ENCODE measurements at regions not wholly inside any gene's neighbourhood (a gene's known extent, or its start where the extent isn't known, plus 50 kb on each side); places are given as distances from the start of the nearest gene placed in this dataset.

GRCh38 chr12:88693837-88694445 is 113.7 kb upstream of the KITLG start:
- no peaks in the 10 kb centered on the region for H3K36me3 ChIP-seq (ENCODE audit: control insufficient read depth in 1 of 2, insufficient read depth in 2 of 2, low read depth in 1 of 2, low read length in 2 of 2)
- no peak overlapping the region for H3K9ac ChIP-seq (ENCODE audit: low read length)
- no peak overlapping the region for H3K14ac ChIP-seq (ENCODE audit: low read length in 2 of 2)
- WGBS: no CpG with 5 or more reads among the region's 1 CpG
- H2BK12ac ChIP-seq (ENCODE audit: low read length in 2 of 2): no peak overlapping the region
- H2AK5ac ChIP-seq (ENCODE audit: low read length, severe bottlenecking): no peak overlapping the region
- H3K9me3 ChIP-seq (ENCODE audit: control insufficient read depth, low read length): no peaks in the 10 kb centered on the region
- no peak overlapping the region for H3K4me2 ChIP-seq (ENCODE audit: low read length, poor library complexity, severe bottlenecking)
- H3K4me1 ChIP-seq (ENCODE audit: control insufficient read depth, insufficient read depth, low read depth, low read length): no peaks in the 10 kb centered on the region
- H3K27me3 ChIP-seq (ENCODE audit: control insufficient read depth in 1 of 2, insufficient read depth in 1 of 2, low read length in 2 of 2): no peaks in the 10 kb centered on the region
- H3K79me1 ChIP-seq (replicated peaks; ENCODE audit: low read length, poor library complexity, severe bottlenecking): no peaks in the 10 kb centered on the region
- H4K8ac ChIP-seq (ENCODE audit: low read length): no peak overlapping the region
- H2BK15ac ChIP-seq (ENCODE audit: low read depth, poor library complexity, severe bottlenecking): no peak overlapping the region
- DNase-seq: no peak
- no peak overlapping the region for H3K4me3 ChIP-seq (ENCODE audit: insufficient read depth in 1 of 2, low read depth in 1 of 2, low read length in 2 of 2)
- no peak overlapping the region for H2BK5ac ChIP-seq (ENCODE audit: low read depth, low read length, poor library complexity, severe bottlenecking)
- H3K4ac ChIP-seq (ENCODE audit: low read depth in 1 of 2, low read length in 2 of 2): no peak overlapping the region
- H2AFZ ChIP-seq (ENCODE audit: low read depth, low read length): no peak overlapping the region
- no peak overlapping the region for H2BK120ac ChIP-seq (ENCODE audit: low read depth, low read length)
- no peak overlapping the region for H3K27ac ChIP-seq (ENCODE audit: low read length, poor library complexity, severe bottlenecking)
- H3K18ac ChIP-seq (ENCODE audit: low read depth in 1 of 2, low read length in 2 of 2): no peak overlapping the region
- H4K91ac ChIP-seq (ENCODE audit: low read length): no peak overlapping the region
- no peak overlapping the region for H3K23ac ChIP-seq (ENCODE audit: low read length in 2 of 2)

GRCh38 chr12:88691811-88692210 is 111.5 kb upstream of the KITLG start:
- H3K36me3 ChIP-seq (ENCODE audit: control insufficient read depth in 1 of 2, insufficient read depth in 2 of 2, low read depth in 1 of 2, low read length in 2 of 2): no peaks in the 10 kb centered on the region
- no peak overlapping the region for H2AFZ ChIP-seq (ENCODE audit: low read depth, low read length)
- H2BK12ac ChIP-seq (ENCODE audit: low read length in 2 of 2): no peak overlapping the region
- no peak overlapping the region for H4K8ac ChIP-seq (ENCODE audit: low read length)
- H4K91ac ChIP-seq (ENCODE audit: low read length): no peak overlapping the region
- peaks cover 1% of the 10 kb centered on the region for H3K9me3 ChIP-seq (ENCODE audit: control insufficient read depth, low read length)
- H3K27ac ChIP-seq (ENCODE audit: low read length, poor library complexity, severe bottlenecking): no peak overlapping the region
- H2BK120ac ChIP-seq (ENCODE audit: low read depth, low read length): no peak overlapping the region
- no peaks in the 10 kb centered on the region for H3K79me1 ChIP-seq (replicated peaks; ENCODE audit: low read length, poor library complexity, severe bottlenecking)
- H3K4ac ChIP-seq (ENCODE audit: low read depth in 1 of 2, low read length in 2 of 2): no peak overlapping the region
- H3K4me2 ChIP-seq (ENCODE audit: low read length, poor library complexity, severe bottlenecking): no peak overlapping the region
- no peak overlapping the region for H2BK5ac ChIP-seq (ENCODE audit: low read depth, low read length, poor library complexity, severe bottlenecking)
- no peaks in the 10 kb centered on the region for H3K27me3 ChIP-seq (ENCODE audit: control insufficient read depth in 1 of 2, insufficient read depth in 1 of 2, low read length in 2 of 2)
- no peak overlapping the region for H3K18ac ChIP-seq (ENCODE audit: low read depth in 1 of 2, low read length in 2 of 2)
- H3K4me3 ChIP-seq (ENCODE audit: insufficient read depth in 1 of 2, low read depth in 1 of 2, low read length in 2 of 2): no peak overlapping the region
- no peak overlapping the region for H2BK15ac ChIP-seq (ENCODE audit: low read depth, poor library complexity, severe bottlenecking)
- H3K4me1 ChIP-seq (ENCODE audit: control insufficient read depth, insufficient read depth, low read depth, low read length): no peaks in the 10 kb centered on the region
- H3K9ac ChIP-seq (ENCODE audit: low read length): no peak overlapping the region
- DNase-seq: no peak
- H2AK5ac ChIP-seq (ENCODE audit: low read length, severe bottlenecking): no peak overlapping the region
- H3K14ac ChIP-seq (ENCODE audit: low read length in 2 of 2): no peak overlapping the region
- H3K23ac ChIP-seq (ENCODE audit: low read length in 2 of 2): no peak overlapping the region

- no peak overlapping the region for H3K14ac ChIP-seq (ENCODE audit: low read length in 2 of 2)
- H3K4ac ChIP-seq (ENCODE audit: low read depth in 1 of 2, low read length in 2 of 2): no peak overlapping the region
- no peaks in the 10 kb centered on the region for H3K4me1 ChIP-seq (ENCODE audit: control insufficient read depth, insufficient read depth, low read depth, low read length)
- no peak overlapping the region for H4K91ac ChIP-seq (ENCODE audit: low read length)
- H3K18ac ChIP-seq (ENCODE audit: low read depth in 1 of 2, low read length in 2 of 2): no peak overlapping the region
- no peaks in the 10 kb centered on the region for H3K36me3 ChIP-seq (ENCODE audit: control insufficient read depth in 1 of 2, insufficient read depth in 2 of 2, low read depth in 1 of 2, low read length in 2 of 2)
- H2BK5ac ChIP-seq (ENCODE audit: low read depth, low read length, poor library complexity, severe bottlenecking): no peak overlapping the region
- H2BK12ac ChIP-seq (ENCODE audit: low read length in 2 of 2): no peak overlapping the region
- no peak overlapping the region for H2AK5ac ChIP-seq (ENCODE audit: low read length, severe bottlenecking)
- H2AFZ ChIP-seq (ENCODE audit: low read depth, low read length): no peak overlapping the region
- H4K8ac ChIP-seq (ENCODE audit: low read length): no peak overlapping the region
- peaks cover 5% of the 10 kb centered on the region for H3K9me3 ChIP-seq (ENCODE audit: control insufficient read depth, low read length)
- H3K9ac ChIP-seq (ENCODE audit: low read length): no peak overlapping the region
- no peak overlapping the region for H3K23ac ChIP-seq (ENCODE audit: low read length in 2 of 2)
- H3K27ac ChIP-seq (ENCODE audit: low read length, poor library complexity, severe bottlenecking): no peak overlapping the region
- H3K4me2 ChIP-seq (ENCODE audit: low read length, poor library complexity, severe bottlenecking): no peak overlapping the region
- WGBS: 94% methylated on average over 1 of the region's 2 CpGs
- DNase-seq: no peak
- H3K27me3 ChIP-seq (ENCODE audit: control insufficient read depth in 1 of 2, insufficient read depth in 1 of 2, low read length in 2 of 2): no peaks in the 10 kb centered on the region
- no peak overlapping the region for H3K4me3 ChIP-seq (ENCODE audit: insufficient read depth in 1 of 2, low read depth in 1 of 2, low read length in 2 of 2)
- H2BK15ac ChIP-seq (ENCODE audit: low read depth, poor library complexity, severe bottlenecking): no peak overlapping the region
- no peaks in the 10 kb centered on the region for H3K79me1 ChIP-seq (replicated peaks; ENCODE audit: low read length, poor library complexity, severe bottlenecking)
- no peak overlapping the region for H2BK120ac ChIP-seq (ENCODE audit: low read depth, low read length)
Measured at GRCh38 chr12:88684610-88685009, 104.3 kb upstream of the KITLG start.

- Histone ChIP-seq H3K4me3 (ENCODE audit: insufficient read depth in 1 of 2, low read depth in 1 of 2, low read length in 2 of 2) (no peak overlapping the region), H2BK15ac (ENCODE audit: low read depth, poor library complexity, severe bottlenecking) (no peak overlapping the region), H2BK12ac (ENCODE audit: low read length in 2 of 2) (no peak overlapping the region), H3K4me2 (ENCODE audit: low read length, poor library complexity, severe bottlenecking) (no peak overlapping the region), H3K27ac (ENCODE audit: low read length, poor library complexity, severe bottlenecking) (no peak overlapping the region), H3K14ac (ENCODE audit: low read length in 2 of 2) (no peak overlapping the region), H2AFZ (ENCODE audit: low read depth, low read length) (no peak overlapping the region), H3K9ac (ENCODE audit: low read length) (no peak overlapping the region), H3K27me3 (ENCODE audit: control insufficient read depth in 1 of 2, insufficient read depth in 1 of 2, low read length in 2 of 2) (no peaks in the 10 kb centered on the region), H3K36me3 (ENCODE audit: control insufficient read depth in 1 of 2, insufficient read depth in 2 of 2, low read depth in 1 of 2, low read length in 2 of 2) (no peaks in the 10 kb centered on the region), H3K79me1 (replicated peaks; ENCODE audit: low read length, poor library complexity, severe bottlenecking) (no peaks in the 10 kb centered on the region), H2AK5ac (ENCODE audit: low read length, severe bottlenecking) (no peak overlapping the region), H2BK120ac (ENCODE audit: low read depth, low read length) (no peak overlapping the region), H2BK5ac (ENCODE audit: low read depth, low read length, poor library complexity, severe bottlenecking) (no peak overlapping the region), H3K18ac (ENCODE audit: low read depth in 1 of 2, low read length in 2 of 2) (no peak overlapping the region), H4K91ac (ENCODE audit: low read length) (no peak overlapping the region), H3K9me3 (ENCODE audit: control insufficient read depth, low read length) (peaks cover 5% of the 10 kb centered on the region), H4K8ac (ENCODE audit: low read length) (no peak overlapping the region), H3K4me1 (ENCODE audit: control insufficient read depth, insufficient read depth, low read depth, low read length) (no peaks in the 10 kb centered on the region), H3K4ac (ENCODE audit: low read depth in 1 of 2, low read length in 2 of 2) (no peak overlapping the region), H3K23ac (ENCODE audit: low read length in 2 of 2) (no peak overlapping the region)
- DNase-seq: no peak
- no CpG with 5 or more reads among the region's 2 CpGs for WGBS
Measured at GRCh38 chr12:88684170-88684569, 103.9 kb upstream of the KITLG start.
